Ovary (tissue), 7 donors: ENCODE measurements at regions not wholly inside any gene's neighbourhood (a gene's known extent, or its start where the extent isn't known, plus 50 kb on each side); places are given as distances from the start of the nearest gene placed in this dataset.
"Not testable (repeated sequence)": the region's sequence is repeated elsewhere in the genome, so short reads cannot be mapped to it uniquely, and the experiment has no call there.

ENCODE experiments used
- DNase-seq, 5 donors: peaks; one replicate each; pipeline ENCODE4 v3.0.0-alpha.2; 2019 to 2020
- H3K27ac ChIP-seq, 2 donors: fragments of 200-600 bp; one replicate each; pipeline versions ENCODE4 v1.5.1 to v1.8.0; 2019 to 2022
- H3K27me3 ChIP-seq: fragments of 200-600 bp; one replicate; pipeline ENCODE4 v1.8.0; 2022
- H3K36me3 ChIP-seq: fragments of 200-600 bp; sonication (generic); one replicate; pipeline ENCODE4 v1.5.1; 2019
- H3K4me1 ChIP-seq: one replicate; pipeline ENCODE4 v1.8.1; 2013; ENCODE audit warnings: mild to moderate bottlenecking, moderate library complexity; ENCODE audit not compliant: insufficient read depth
- H3K4me3 ChIP-seq: fragments of 200-600 bp; sonication (generic); one replicate; pipeline ENCODE4 v1.5.1; 2017
- H3K9me3 ChIP-seq, 2 donors: fragments of 200-600 bp in 1 of 2; sonication (generic) in 1 of 2; one replicate each; pipeline versions ENCODE4 v1.5.1 to v1.8.1; 2013 to 2019; ENCODE audit warnings: mild to moderate bottlenecking in 1 of 2, moderate library complexity in 1 of 2
- CTCF ChIP-seq, 3 donors: fragments of 450-650 bp in 2 of 3; fragments of 200-600 bp in 1 of 3; IDR thresholded peaks; one replicate each; pipeline versions ENCODE4 v1.5.1 to v1.8.0; 2016 to 2022; ENCODE audit warnings: antibody characterized with exemption in 3 of 3, mild to moderate bottlenecking in 1 of 3
- EP300 ChIP-seq: sonication (generic); formaldehyde crosslinking; IDR thresholded peaks from one replicate; pipeline ENCODE4 v1.6.1; 2017; ENCODE audit warnings: antibody characterized with exemption
- POLR2A ChIP-seq: fragments of 450-650 bp; IDR thresholded peaks from one replicate; pipeline ENCODE4 v1.6.1; 2017; ENCODE audit warnings: antibody characterized with exemption, mild to moderate bottlenecking, moderate library complexity
- WGBS, 3 donors: extraction: QIAGEN DNeasy Blood & Tissue Kit in 1 of 3; methylation state at CpG; one replicate each; pipeline versions ENCODE4 v1.1.5 to v1.1.7; 2013 to 2017; 5-methylcytosine and 5-hydroxymethylcytosine counted together
- intact Hi-C, 4 donors: fragments of 100-400 bp; cut with DNase I; formaldehyde crosslinking; loops; one replicate each; pipeline versions ENCODE4 v1.11.0 to v1.15.1; 2022 to 2023
- donor health status: DM: no; HTN: no; CAD: no; lungs with moderate emphysema.
- donor health status: DM: no; HTN: no; CAD: no.
- donor health status: Bipolar disorder and iron deficiency.
- donor health status: DM: no; HTN: no; CAD: no.
- donor health status: DM: yes; HTN: yes; CAD: no.

GRCh38 chr11:23644443-23644842 is 784.2 kb upstream of the CCDC179 start:
- Histone ChIP-seq H3K4me3 (no peak overlapping the region), H3K9me3 (no peaks in the 10 kb centered on the region), H3K27ac (no peak overlapping the region), H3K36me3 (no peaks in the 10 kb centered on the region), H3K27me3 (no peaks in the 10 kb centered on the region), H3K4me1 (no peaks in the 10 kb centered on the region)
- 87 to 90% (median 88%) methylated on average over 1 of the region's 1 CpG for WGBS, 3 donors
- intact Hi-C loops = no loop called here
- DNase-seq = no peak
- no peak for TF ChIP-seq POLR2A
- TF ChIP-seq CTCF (IDR thresholded peaks at IDR 0.05) = no peak
- TF ChIP-seq EP300 = no peak

GRCh38 chr11:23652336-23652735 is 792.1 kb upstream of the CCDC179 start:
- H3K9me3 ChIP-seq, DNase-seq, H3K4me3 ChIP-seq, H3K27ac ChIP-seq, H3K27me3 ChIP-seq, intact Hi-C loops, H3K36me3 ChIP-seq, H3K4me1 ChIP-seq: not testable (repeated sequence)
- WGBS, 3 donors = 92 to 95% (median 94%) methylated on average over 20 of the region's 20 CpGs

GRCh38 chr11:23653071-23653675 is 792.9 kb upstream of the CCDC179 start:
- 91 to 92% (median 91%) methylated on average over 30 to 33 of the region's 33 CpGs for WGBS, 3 donors

GRCh38 chr11:23668324-23668723 is 808.0 kb upstream of the CCDC179 start:
- intact Hi-C loops = no loop called here
- no peaks in the 10 kb centered on the region for H3K36me3 ChIP-seq
- H3K9me3 ChIP-seq = no peaks in the 10 kb centered on the region
- no peak for TF ChIP-seq POLR2A
- no peak for TF ChIP-seq CTCF (IDR thresholded peaks at IDR 0.05)
- TF ChIP-seq EP300 = no peak
- H3K27ac ChIP-seq = no peak overlapping the region
- no peaks in the 10 kb centered on the region for H3K27me3 ChIP-seq
- no peak overlapping the region for H3K4me3 ChIP-seq
- DNase-seq = no peak
- WGBS, 3 donors = 62 to 77% (median 70%) methylated on average over 1 of the region's 1 CpG
- no peaks in the 10 kb centered on the region for H3K4me1 ChIP-seq

More at GRCh38 chr11:23653071-23653675, 792.9 kb upstream of the CCDC179 start:
- no peak for DNase-seq
- TF ChIP-seq CTCF (IDR thresholded peaks at IDR 0.05) (no peak), EP300 (no peak), POLR2A (no peak)
- Histone ChIP-seq H3K4me3 (no peak overlapping the region), H3K4me1 (no peaks in the 10 kb centered on the region), H3K27ac (no peak overlapping the region), H3K9me3 (no peaks in the 10 kb centered on the region), H3K27me3 (no peaks in the 10 kb centered on the region), H3K36me3 (no peaks in the 10 kb centered on the region)
- intact Hi-C loops = no loop called here

GRCh38 chr11:23673366-23673765 is 813.1 kb upstream of the CCDC179 start:
- WGBS, 3 donors = 39 to 83% (median 79%) methylated on average over 1 of the region's 1 CpG
- intact Hi-C loops = no loop called here
- TF ChIP-seq CTCF (IDR thresholded peaks at IDR 0.05) = no peak
- no peak for TF ChIP-seq EP300
- no peak for TF ChIP-seq POLR2A

More at GRCh38 chr11:23673366-23673765, 813.1 kb upstream of the CCDC179 start:
- Histone ChIP-seq H3K4me1 (no peaks in the 10 kb centered on the region), H3K4me3 (no peak overlapping the region), H3K9me3 (no peaks in the 10 kb centered on the region), H3K27ac (no peak overlapping the region), H3K27me3 (no peaks in the 10 kb centered on the region), H3K36me3 (no peaks in the 10 kb centered on the region)
- no peak for DNase-seq
